Hematopoietic multipotent progenitor cell treated with erythropoietin and hydrocortisone succinate and interleukin-3 and kit ligand, for 6 days (in vitro differentiated cells): ENCODE measurements at regions not wholly inside any gene's neighbourhood (a gene's known extent, or its start where the extent isn't known, plus 50 kb on each side); places are given as distances from the start of the nearest gene placed in this dataset.
"Not testable (repeated sequence)": the region's sequence is repeated elsewhere in the genome, so short reads cannot be mapped to it uniquely, and the experiment has no call there.

Experiments used
- DNase-seq: peaks from one replicate; pipeline ENCODE4 v3.0.0-alpha.2; 2015

GRCh38 chrX:128599632-128600031 lies 547.4 kb upstream of the ACTRT1 start:
- no peak for DNase-seq

GRCh38 chrX:128582036-128582435 lies 529.8 kb upstream of the ACTRT1 start:
- no peak for DNase-seq

DNA sequence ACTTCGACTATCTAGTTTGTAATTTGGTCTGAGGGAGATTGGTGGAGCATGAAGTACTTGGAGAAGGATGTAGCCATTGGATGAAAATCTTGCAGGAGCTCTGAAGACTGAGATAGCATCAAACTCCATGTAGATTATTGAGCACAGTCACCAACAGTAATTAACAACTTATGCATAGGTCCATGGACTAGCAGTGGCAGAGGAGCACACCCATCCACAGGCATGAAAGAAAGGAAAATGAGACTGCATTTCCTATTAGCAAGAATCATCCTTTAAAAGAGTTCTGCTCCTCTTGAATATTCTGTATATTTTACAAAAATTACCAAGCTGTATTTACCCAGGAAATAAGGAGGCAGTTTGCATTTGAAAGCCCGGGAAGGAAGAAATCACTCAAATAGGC lies 529.4 kb upstream of the ACTRT1 start:
- DNase-seq, result no peak

- DNase-seq, result no peak
These were observed 490.9 kb upstream of the ACTRT1 start for GRCh38 chrX:128543114-128543513.

DNA sequence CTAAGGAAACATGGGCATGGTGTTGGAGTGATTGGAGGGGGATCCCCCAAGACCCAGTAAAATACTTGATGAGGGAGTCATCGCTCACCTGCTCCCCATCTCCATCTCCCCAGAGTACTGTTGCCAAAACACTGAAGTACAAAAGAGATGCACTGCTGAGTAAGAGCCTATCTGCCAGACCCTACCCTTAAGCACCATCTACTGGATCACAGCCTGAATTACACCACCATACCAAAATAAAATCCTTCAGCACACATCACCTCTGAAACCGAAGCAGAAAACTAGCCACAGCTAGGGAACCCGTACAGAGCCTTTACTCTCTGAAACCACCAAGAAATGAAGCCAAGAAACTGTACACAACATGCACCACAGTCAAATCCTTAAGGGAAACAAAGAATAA lies 466.3 kb upstream of the ACTRT1 start:
- peak; percentile 12 for DNase-seq

GRCh38 chrX:128517691-128518090 lies 465.5 kb upstream of the ACTRT1 start:
- DNase-seq, result no peak

DNA sequence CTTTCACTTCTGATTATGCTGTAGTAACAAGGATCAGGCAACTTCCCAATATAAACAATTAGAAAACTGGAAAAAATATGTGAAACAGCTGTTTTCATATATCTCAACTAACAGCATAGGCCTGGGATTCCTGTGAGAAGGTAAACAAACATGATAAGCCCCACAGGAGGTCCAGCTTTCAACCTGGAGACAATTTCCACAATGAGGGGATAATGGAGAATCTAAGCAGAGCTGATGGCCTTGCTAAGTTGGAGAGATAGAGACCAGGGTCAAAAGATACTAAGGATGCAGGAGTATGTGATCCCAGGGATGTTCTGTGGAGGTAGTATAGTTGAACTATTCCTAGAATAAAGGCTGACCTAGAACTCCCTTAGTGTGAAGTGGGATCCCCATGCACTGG lies 452.3 kb upstream of the ACTRT1 start:
- no peak for DNase-seq

- DNase-seq, result no peak
These were observed 411.9 kb upstream of the ACTRT1 start for GRCh38 chrX:128464116-128464515.

DNA sequence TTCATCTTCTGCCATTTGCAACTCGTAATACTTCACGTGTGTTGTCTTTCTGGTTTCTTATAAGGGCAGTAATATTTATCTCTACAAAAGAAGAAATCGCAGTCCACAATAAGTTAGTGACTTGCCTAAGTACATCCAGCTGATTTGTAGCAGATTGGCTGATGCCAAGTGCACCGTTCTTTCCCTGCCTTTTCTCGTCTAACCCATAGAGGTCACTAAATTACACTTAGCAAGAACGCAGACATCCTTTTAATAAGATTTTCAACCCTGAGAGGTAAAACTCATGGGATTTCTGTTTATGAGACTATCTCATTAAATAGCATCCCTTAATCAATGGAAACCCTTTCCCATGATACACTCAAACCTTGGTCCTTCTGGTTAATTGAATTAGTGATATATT lies 408.6 kb upstream of the ACTRT1 start:
- no peak for DNase-seq

DNA sequence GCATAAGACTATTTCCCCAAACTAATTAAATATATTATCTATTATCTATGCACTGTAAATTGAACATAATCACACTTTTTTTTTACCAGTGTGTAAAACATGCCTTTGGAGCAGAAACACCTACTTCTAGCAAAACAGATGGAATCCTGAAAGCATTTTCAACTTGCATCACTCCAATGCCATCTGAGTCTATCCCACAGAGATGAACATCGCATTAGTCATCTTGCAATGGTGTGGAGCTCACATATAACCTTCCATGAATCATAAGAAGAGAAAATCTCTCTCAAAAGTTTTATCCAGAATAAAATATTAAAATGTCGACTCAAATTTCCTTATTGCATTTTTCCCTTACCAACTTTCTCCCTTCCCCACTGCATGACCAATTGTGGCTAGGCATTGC lies 406.7 kb upstream of the ACTRT1 start:
- DNase-seq, result no peak

DNA sequence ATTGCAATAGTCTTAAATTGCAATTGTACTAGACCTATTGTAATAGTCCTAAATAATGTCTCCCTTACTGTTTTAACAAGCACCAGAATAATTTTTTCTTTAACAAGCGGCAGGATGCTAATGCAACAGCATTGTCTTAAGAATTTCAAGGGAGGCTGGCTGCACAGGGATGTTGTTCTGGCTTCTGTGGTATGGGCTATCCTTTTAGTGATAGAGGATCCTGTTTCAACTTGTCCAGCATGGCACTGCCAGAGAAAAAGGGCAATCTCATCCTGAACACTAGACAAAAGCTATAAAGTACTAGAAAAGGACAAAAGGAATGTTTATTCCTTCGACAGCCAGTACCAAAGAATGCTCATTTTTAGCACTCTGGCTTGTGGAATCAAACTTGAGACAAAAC lies 405.5 kb upstream of the ACTRT1 start:
- DNase-seq, result no peak

GRCh38 chrX:128439159-128439558 lies 387.0 kb upstream of the ACTRT1 start:
- DNase-seq, result no peak

DNA sequence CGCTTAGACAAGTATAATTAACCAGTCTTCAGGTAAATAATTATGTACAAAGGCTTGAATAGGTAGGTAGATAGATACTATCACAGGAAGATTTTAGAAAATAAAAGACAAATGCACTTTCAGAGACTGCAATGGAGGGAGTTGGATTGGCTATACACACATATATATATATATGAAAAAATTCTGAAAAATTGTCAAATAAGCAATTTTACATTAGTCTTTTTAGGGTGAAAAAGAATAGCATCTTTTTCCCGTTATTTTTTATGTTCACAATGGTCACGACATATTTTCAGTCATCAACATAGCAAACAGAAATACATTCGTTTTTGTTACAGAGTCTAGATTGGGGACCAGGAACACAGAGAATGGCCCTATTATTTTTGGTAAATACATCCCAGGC lies 385.9 kb upstream of the ACTRT1 start:
- DNase-seq, result no peak

DNA sequence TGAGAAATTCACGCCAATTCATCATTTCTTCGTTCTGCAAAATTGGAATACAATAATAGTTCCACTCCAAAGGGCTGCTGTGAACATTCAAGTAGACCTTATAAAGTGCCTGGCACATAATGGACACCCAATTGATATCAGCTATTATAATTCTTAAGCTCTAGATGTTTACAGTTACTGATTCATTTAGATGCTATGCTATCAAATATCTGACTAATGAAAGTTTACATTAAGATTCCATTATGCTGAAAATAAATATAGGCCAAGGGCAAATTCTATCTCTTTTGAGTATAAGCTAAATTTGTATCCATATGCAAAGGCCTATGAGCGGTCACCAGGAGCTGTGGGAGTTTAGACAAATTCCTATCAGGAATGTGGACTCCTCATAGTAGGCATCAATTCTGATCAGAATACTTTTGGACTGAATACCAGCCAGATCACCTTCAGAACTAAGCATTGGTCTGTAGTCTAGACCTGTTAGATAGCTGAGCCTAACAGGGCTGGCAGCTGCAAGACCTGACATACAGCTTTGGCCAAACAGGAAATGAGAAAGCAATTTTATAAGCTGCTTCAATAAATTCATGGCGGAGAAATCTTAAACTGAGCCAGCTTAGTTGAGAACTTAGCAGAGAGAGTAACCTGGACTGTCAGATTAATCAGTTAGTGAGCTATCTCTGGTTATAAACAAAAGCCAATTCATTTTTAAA lies 384.3 kb upstream of the ACTRT1 start:
- DNase-seq, result no peak

GRCh38 chrX:128425546-128425945 lies 373.3 kb upstream of the ACTRT1 start:
- DNase-seq, result no peak

GRCh38 chrX:128408842-128409241 lies 356.6 kb upstream of the ACTRT1 start:
- no peak for DNase-seq

- no peak for DNase-seq
These were observed 344.4 kb upstream of the ACTRT1 start for GRCh38 chrX:128396601-128397000.

GRCh38 chrX:128383846-128384245 lies 331.6 kb upstream of the ACTRT1 start:
- not testable (repeated sequence) for DNase-seq

DNA sequence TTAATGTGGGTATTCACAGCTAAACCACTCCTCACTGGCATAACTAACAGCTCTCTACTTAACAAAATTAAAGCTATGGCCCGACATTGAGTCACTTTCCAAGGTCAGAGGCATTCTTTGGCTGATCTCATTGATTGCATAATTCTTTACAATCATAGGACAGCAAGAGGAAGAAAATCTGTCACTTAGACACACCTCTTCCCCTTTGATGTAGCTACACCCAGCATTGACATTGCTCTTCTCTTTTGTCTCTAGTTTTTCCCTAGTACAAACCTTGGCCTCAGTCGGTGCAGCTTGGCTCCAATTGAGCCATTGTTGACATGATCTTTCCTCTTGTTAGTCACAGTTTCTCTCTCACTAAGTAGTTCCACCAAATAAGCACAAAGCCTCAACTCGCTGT lies 313.3 kb upstream of the ACTRT1 start:
- DNase-seq, result no peak

GRCh38 chrX:128335671-128336070 lies 283.5 kb upstream of the ACTRT1 start:
- no peak for DNase-seq

DNA sequence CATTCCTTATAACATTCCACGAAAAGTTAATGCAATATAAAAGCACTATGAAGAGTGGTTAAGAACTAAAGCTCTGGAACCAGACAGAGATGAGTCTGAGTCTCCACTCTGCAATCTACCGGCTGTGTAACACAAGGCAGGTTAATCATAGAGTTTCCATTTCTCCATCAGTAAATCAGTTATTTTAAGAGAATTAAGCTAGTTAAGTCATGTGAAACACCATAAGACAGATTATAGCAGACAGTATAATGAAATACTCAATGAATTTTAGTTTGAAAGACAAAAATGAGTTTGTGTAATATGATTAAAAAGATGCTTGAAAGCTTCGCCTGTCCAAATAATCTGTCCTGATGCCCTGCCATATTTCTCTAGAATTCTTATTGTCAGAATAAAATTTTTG lies 282.6 kb upstream of the ACTRT1 start:
- DNase-seq, result no peak

DNA sequence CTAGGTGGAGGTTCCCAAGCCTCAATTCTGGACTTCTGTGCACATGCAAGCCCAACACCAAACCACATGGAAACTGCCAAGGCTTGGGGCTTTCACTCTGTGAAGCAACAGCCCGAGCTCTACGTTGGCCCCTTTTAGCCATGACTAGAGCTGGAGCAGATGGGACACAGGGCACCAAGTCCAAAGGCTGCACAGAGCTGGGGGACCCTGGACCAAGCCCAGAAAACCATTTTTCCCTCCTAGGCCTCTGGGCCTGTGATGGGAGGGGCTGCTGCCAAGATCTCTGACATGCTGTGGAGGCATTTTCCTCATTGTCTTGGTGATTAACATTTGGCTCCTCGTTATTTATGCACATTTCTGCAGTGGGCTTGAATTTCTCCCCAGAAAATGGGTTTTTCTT lies 258.7 kb upstream of the ACTRT1 start:
- no peak for DNase-seq

DNA sequence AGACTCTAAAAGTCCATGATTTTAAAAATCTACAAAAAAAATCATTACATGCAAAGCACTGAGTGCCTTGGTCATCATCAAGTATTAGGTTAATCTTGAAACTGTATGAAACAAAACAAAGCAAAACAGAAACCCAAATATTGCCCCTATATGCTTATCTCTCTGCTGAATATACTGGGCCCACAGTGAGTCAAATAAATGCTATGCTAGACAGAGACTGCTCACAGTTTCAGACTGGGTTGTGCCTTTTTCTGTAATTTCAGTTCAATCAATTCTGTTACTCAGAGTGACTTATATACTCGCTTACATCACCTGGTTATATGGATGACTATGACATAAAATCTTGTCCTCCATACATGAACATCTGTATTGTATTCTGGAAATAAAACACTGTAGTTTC lies 257.1 kb upstream of the ACTRT1 start:
- DNase-seq, result no peak

GRCh38 chrX:128294198-128294597 lies 242.0 kb upstream of the ACTRT1 start:
- DNase-seq, result no peak

GRCh38 chrX:128287693-128288092 lies 235.5 kb upstream of the ACTRT1 start:
- DNase-seq, result no peak

GRCh38 chrX:128250621-128251020 lies 198.4 kb upstream of the ACTRT1 start:
- DNase-seq, result no peak
